B cell (primary cell): ENCODE measurements at regions not wholly inside any gene's neighbourhood (a gene's known extent, or its start where the extent isn't known, plus 50 kb on each side); places are given as distances from the start of the nearest gene placed in this dataset.

ENCODE experiments used
- CTCF ChIP-seq: fragments of 200-600 bp; IDR thresholded peaks from one replicate; pipeline ENCODE4 v1.8.0; 2022; ENCODE audit warnings: antibody characterized with exemption, mild to moderate bottlenecking
- EZH2 ChIP-seq: IDR thresholded peaks from 2 replicates; pipeline ENCODE4 v1.6.1; 2012; ENCODE audit warnings: borderline replicate concordance, low read depth, mild to moderate bottlenecking, moderate library complexity, low read length; ENCODE audit not compliant: insufficient read depth, poor library complexity, severe bottlenecking

DNA sequence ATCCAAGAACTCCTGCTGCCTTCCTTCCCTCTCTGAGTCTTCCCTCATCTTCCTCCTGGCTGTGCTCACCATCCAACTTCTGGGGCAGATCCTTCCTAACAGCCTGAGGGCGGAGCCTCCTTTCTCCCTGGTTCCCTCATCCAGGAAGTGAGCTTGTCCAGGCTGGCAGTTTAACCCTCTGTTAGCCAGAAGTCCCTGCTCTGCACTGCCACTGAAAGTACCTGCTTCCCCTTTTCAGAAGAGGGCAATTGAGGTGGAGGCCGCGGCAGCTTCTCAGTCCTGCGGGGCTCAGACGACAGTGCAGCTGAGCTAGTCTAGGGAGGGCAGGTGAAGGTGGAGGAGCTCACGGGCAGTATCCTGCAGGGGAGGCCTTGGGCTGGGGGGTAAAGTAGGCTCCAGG is 149.1 kb downstream of the FCRL5 start:
- TF ChIP-seq CTCF (no peak), EZH2 (no peak)
